Activated CD8-positive, alpha-beta memory T cell treated with anti-CD3 and anti-CD28 coated beads, Interleukin-2, amount 50 U/mL, for 1 hour (primary cell): ENCODE measurements at regions not wholly inside any gene's neighbourhood (a gene's known extent, or its start where the extent isn't known, plus 50 kb on each side); places are given as distances from the start of the nearest gene placed in this dataset.

ENCODE experiments used
- DNase-seq: peaks from one replicate; pipeline ENCODE4 v3.0.0-alpha.2; 2020; ENCODE audit errors: extremely low read depth

DNA sequence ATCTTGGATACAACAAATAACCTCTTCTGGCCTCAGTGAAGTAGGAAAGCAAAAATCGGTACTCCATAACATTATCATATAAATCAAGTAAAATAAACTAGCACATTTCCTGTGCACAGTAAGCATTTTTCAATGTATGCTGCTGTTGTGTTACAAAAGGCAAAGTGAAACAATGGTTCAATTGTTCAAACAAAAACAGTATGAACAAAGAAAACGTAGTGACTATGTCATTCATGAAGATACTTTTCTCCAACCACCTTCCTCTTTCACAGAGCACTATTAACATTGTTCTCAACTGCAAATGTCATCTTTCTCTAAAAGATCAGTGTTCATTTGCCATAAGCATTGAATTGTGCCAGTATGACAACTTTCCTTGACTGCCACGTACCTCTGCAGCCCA is 318.6 kb upstream of the PRDM1 start:
- no peak for DNase-seq

DNA sequence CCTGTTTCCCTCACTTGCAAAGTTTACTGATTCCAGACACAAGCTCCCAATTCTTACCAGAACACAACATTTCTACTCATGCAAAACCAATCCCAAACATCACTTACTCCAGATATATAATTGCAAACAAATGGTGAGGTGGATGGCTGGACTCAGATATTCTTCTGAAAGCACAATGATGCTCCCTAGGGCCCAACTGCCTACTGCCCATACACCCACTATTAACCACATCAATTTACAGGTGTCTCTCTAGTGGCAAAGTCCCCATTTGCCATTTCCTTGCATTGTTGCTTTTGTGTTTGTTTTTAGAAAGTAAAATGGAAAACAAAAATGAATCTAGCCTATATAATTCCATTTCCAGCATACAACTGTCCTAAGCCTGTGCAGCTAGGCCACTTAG is 320.9 kb upstream of the PRDM1 start:
- DNase-seq, result no peak

DNA sequence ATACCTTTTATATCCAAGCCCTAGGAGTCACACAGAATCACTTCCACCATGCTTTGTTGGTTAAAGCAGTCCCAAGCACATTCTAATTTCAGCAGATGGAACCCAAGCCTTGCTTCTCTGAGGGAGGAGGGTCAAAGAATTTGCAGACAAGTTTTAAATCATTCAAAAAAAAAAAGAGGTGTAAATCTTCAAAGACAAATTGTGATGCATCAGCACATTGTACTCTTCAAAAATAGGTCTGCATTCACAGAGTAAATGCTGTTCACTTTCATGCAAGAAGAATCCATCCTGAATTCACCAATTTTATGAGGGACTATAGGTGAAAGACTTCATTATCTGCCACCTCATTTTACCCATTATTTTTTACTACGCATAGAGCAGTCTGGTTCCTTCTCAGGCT is 321.8 kb upstream of the PRDM1 start:
- DNase-seq, result no peak

DNA sequence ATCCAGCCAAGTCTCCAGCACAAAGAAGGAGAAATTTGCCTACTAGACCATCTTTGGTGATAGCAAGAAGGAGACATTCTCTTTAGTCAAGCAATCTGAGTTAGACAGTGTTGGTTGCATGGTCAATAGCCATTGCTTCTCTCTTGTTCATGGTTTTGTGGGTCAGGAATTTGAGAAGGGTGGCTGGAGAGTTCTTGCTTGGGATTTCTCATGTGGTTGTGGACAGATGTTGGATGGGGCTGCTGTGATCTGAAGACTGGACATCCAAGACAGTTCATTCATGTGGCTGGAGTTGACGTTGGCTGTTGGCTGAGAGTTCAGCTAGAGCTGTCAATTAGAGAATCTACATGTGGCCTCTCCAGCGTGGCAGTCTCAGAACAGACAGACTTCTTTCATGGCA is 322.3 kb upstream of the PRDM1 start:
- no peak for DNase-seq

DNA sequence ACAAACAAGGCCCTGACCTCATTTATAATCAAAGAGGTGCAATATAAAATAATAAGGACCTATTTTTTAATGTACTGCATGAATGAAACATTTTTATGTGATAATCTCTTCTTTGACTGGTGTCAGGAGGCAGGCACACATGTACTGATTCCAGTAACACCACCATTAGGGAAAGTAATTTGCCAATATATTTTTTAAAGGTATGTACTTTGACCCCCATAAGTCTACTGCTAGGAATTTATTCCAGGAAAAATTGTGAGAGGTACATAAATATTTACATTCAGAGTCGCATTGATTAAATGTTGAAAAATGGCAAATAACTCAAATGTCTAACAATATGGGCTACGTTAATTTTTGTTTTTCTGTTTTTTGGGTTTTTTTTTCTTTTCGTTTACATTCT is 325.4 kb upstream of the PRDM1 start:
- no peak for DNase-seq

DNA sequence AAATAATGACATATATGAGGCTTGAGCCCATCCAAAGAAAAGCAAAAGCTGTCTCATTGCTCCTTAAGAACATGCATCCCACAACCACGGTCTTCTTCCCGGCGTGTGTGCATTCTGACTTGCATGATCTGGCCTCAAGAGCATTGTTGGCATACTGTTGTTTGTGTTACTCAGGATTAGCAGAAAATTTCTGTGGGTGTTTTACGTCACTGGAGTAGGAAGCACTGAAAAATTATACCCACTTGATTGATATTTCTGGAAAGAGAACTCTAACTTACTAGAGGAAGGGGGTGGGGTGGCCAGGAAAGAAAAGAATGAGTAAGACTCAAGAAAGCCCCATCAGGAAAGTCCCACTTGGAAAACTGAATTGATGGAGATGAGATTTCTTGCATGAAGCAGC is 326.2 kb upstream of the PRDM1 start:
- no peak for DNase-seq

DNA sequence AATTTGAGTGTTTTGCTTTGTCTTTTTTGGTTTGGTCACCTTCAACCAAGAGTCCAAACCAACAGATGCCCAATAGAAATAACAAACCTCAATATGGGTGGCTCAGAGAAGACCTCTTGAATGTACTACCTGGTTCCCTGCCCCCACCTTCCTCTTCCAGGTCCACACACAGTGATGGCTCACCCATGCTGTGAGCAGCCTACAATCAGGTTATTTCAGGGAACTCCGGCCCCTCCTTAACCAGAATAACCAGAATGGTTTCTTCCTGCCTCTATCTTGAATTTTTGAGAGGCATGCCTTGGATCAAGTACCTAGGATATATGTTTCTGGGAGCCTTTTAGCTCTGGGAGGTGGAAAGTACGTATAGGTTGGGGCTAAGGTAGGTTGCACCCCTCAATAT is 327.1 kb upstream of the PRDM1 start:
- no peak for DNase-seq

DNA sequence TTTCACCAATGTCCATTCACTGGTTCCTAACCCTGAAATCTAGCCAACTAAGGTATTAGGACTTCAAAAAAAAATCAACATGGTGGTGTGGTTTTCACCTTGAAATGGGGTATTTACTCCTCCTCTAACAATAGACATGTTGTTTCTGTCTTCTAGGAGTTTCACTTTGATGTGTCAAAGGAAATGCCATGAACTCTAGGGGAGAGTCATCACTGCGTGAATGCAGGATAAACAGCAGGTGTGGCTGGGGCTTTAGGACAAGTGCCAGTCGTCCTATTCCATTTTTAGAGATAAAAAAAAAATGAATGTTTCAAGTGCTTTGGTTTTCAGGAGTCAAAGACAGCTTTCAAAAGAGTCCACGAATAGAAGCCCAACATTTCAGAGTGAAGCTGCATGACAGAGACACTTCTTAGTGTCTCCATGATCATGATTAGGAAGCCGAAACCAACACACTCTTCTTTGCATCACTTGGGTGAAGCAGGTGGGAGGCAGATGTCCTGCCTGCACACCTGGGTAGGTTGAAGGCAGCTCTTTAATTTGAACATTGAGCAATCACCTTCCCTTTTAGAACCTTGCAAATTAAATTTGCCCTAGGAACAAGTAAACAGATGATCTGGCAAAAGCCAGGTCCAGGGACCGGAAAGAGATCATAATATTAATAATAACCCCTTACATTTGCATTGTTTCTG is 328.5 kb upstream of the PRDM1 start:
- DNase-seq, result no peak

DNA sequence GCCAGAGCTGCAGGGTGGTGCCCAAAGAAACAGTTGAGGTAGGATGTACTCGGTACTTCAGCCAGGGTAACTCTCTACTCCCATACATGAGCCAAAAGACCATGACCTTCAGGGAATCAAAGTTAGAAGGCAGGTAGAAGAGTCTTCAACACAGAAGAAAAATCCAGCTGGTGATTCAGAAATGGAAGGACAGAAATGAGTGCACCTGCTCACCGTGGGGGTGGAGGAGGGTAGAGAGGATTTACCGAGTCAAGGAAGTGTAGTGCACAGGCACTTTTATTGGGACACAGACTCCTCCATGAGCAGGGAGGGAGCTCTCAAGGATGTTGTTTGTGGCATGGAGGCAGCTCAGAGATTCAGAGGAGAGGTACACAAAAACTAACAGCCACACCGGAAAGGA is 330.3 kb upstream of the PRDM1 start:
- DNase-seq, result no peak

DNA sequence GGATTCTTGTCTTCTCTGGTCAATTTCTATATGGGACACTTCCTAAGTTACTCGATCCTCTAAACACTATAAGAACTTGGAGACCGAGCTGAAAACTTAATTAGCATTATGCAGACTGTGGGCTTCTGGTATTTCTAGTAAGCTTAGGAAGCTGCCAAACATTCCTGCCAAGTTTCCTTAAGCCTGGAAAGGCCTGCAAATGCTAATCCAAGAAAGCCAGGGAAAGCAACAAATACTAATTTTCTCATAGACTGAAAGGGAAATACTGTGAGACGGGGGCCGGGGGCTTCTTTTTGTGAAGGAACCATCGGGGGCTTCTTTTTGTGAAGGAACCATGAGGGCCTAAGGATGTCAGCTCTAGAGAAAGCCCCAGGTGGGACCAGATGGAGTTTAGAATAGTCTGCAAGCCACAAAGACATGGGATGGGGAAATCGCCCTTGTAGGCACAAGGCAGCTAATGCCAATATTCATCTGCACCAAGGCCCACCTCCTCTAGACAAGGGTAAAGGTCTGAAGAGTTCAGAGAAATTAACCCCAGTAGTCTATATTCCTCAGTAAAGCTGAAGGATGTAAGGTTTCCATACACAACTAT is 332.4 kb upstream of the PRDM1 start:
- DNase-seq, result no peak

DNA sequence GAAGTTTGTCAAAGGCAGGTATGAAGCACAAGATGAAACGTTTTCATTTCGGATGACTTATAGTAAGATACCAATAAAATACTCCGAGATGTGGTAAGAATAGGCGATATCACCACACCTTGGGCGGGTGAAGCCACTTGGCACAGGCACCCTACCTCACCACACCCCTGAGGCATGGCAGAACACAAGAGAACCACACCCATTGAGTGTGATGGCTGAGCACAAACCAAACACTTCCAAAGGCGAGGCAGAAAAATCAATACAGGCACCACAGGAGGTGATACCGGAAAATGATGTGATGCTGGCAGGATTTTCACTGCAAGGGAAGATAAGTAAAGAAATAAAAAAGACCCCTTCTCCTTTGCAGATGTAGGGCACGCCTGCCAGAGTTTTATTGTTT is 332.9 kb upstream of the PRDM1 start:
- DNase-seq, result no peak

DNA sequence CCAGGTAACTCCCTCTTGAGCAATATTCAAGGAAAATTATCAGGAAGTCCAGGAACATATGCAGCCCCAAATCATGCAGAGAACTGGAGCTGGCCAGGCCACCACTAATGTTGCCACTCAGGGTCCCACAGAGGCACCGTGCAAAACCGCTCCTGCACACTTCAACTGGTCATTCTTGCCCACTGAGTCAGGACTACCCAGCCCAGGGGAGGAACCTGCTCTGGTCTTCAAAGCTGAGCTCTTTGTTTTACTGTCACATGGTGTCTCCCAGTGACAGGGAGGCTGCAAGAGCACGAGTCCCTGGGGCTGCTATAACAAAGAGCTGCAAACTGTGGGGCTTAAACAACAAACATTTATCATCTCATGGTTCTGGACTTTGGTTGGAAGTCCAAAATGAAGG is 336.0 kb upstream of the PRDM1 start:
- DNase-seq, result no peak

DNA sequence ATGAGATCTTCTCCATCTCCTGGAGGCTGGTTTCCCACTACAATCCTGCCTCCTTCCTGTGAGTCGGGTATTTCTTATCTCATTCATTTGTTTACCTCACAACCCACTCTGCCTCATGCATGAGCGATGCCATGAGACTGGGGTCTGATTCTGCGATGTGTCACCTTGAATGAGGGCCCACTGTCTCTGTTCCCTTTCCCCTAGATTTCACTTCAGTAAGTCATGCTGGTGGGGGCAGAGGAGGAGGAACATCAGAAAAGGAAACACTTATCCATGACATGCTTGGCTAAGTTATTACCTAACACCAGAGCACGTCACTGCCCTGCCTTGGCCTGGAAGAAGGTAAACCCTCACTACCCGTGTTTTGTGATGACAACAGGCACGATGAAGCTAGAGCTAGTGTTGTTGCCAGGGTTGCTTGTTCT is 337.4 kb upstream of the PRDM1 start:
- no peak for DNase-seq

DNA sequence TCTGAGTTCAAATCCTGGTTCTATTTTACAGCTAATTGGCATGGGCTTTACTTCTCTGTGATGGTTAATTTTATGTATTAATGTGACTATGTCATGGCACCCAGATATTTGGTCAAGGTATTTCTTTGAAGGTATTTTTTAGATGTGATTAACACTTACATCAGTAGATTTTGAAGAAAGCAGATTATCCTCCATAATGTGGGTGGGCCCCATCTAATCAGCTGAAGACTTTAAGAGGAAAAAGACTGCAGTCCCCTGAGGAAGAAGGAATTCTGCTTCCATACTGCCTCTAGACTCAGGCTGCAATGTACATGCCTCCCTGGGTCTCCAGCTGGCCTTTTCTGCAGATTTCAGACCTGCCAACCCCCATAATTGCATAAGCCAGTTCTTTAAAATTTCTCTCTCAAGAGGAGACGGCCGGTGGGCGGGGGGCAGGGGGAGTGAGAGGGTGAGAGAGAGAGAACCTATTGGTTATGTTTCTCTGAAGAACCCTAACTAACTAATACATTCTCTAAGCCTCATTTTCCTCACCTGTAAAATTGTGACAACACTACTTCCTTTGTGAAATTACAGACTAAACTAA is 338.2 kb upstream of the PRDM1 start:
- no peak for DNase-seq

DNA sequence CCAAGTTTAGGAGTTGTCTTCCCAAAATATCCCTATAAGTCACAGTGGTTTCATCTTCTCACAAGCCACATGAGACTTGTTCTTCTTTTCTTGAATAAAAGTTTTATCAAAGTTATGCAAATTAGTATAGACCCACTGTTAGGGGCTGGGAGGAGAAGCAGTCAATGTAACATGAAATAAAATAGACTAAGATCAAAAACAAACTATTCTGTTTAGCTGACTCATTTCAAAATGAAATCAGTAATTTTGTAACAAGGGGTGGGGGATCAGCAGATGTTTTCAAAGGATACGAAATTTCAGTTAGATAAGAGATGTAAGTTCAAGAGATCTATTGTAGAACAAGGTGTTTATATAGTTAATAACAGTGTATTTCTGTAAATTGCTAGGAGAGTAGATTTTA is 339.6 kb upstream of the PRDM1 start:
- no peak for DNase-seq

DNA sequence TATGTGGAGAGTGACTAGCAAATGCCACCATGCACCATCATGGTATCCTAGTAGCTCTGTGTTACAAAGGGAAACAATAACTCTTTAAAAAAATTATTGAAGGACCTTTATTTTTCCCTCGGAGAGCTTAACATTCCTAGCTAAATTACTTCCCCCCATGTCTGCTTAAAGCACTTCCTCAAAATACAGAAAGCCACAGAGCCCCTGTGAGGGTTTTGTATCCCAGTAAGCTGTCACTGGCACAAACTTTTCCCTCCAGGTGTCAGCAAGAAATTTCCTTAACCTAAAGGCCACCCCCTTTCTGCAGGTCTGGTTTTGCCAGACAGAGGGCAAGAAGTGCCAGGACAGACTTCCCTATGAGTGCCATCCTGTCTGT is 340.0 kb upstream of the PRDM1 start:
- DNase-seq, result no peak

DNA sequence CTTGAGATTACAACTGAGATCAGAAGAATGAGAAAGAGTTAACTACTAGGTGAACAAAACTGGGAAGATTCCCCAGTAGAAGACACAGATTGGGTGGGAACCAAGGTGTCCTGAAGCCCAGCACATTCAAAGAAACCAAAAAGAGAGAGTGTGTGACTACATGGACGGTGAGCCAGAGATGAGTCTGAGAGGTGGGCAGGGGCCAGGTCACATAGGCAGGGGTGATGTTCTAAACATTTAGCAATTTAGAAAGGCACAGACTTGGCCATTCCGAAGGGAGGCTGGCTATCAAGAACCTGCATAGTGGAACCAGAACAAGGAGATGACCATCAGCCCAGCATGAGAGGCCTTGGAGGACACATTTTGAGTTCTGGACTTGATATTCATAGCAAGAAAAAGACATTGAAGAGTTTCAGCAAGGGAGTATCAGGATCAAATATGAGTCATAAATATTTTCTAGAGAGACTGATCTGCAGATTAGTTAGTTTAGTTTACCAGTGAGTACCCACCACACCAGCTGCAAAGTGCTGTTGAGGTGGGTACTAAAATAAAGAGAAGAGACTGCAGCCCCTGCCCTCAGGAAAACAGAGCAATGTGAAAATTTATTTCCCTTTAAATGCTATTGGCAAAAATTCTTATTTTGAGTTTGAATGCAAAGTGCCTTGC is 340.5 kb upstream of the PRDM1 start:
- DNase-seq, result no peak

DNA sequence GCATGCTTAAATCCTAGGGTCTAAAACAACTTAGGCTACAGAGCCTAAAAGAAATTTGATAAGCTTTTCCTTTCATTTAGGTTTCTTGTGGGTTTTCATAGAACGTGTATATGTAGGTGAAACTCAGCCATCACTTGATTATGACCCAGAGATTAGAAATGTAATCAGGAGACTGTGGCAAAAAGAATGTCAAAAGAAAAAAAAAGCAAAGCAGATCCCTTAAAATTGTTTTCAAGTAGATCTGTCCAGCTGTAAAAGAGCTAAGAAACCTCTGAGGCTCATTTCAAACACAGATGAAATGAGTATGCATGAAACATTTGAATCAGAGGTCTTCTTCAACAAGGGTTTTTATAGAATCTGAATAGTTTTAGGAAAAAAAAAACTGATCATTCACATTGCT is 341.3 kb upstream of the PRDM1 start:
- no peak for DNase-seq

DNA sequence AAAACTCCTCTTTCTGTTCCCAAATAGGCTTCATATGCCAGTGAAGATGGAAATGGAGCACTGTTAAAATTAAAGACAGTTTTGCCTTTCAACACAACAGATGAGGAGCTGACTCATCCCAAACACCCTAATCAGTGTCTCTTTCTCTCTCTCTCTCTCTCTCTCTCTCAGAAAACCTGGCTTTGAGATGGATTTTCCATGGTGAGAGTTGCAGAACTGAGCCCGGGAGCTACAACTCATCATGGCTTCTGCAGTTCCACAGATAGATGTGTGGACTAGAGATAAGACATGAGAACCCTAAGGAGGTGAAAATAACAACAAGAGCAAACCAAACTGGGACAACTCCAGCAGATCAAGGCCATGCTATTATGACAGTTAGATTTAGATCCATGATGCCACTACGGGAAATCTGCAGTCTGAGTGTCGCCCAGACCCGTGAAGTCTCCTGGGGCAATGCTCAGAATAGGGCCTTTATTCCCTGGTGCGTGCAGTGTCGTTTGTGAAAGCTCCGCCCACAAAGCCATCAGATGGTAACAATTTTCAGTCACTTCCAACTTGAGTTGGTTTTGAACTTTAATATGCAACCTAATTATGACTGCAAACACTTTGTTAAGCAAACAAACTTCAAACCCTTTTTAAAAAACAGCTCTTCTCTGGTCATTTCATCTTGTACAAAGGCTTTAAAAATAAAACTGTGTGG is 338.2 kb upstream of the PREP start:
- DNase-seq, result no peak

DNA sequence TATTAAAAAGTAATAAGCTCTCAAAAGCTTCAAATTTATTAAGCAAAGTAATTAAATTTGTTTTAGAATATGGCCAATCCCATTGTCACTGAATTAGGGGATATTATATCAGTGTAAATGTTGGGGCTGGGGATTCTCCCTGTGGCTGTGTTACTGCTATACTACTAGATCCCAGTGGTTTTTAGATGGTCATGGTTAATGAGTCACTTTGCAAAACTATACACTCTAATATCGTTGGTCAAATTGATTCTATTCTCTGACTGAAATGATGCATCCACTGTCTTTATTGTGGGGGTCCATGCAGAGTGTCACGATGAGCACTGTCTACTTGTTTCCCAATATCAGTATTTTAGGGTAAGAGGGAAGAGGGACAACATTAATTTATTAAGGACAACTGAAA is 336.9 kb upstream of the PREP start:
- DNase-seq, result no peak

DNA sequence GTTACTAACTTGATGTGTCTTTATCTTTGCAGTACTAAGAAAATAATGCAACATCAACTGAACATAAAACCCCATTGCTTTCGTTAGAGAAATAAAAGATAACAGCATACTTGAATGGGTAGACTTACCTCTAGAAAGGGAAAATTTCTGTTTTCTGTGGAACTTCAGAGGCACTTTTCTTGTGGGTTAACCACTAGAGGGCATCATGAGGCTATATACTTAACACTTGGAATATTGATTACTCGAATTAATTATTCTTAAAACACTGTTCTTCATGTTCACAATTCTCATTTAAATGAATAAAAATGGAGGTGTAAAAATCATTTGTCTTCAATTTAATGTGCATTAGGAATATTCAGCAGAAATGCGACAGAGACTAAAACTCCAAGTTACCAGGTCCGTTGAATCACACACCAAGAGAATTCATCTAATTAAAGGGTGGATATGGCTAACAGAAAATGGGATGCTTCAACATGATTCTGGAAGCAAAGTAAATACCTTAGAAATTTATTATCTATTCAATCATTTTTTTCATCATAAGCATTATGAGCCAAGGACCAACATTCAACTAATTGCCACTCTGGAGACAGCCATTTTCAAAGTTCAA is 330.8 kb upstream of the PREP start:
- no peak for DNase-seq

DNA sequence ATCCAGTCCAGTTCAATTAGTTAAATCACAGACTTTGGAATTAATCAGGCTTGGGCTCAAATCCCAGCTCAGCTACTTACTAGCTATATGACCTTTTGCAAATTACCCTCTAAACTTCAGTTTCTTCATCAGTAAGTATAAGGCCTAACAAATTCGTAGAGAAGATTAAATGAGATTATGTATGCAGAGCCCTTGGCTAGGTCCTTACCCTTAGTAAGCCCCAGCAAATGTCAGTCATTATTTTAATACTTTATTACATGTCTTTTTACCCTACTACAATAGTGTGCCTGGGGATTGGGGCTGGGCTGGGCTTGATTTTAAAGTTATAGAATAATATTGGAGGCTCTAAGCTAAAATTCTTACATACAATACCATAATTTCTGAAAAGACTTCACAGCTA is 326.1 kb upstream of the PREP start:
- no peak for DNase-seq
